HepG2 (cell line): ENCODE measurements at regions not wholly inside any gene's neighbourhood (a gene's known extent, or its start where the extent isn't known, plus 50 kb on each side); places are given as distances from the start of the nearest gene placed in this dataset.

ENCODE experiments used
- ATAC-seq: fragments of 200-7000 bp; cut with Tn5 transposase; 3 replicates; pipeline ENCODE4 v1.9.1; 2020; ENCODE audit warnings: mild to moderate bottlenecking, moderate library complexity
- BruUV-seq: library from RNA; stranded (reverse); fragments of 400-500 nt; replicated peaks from 2 replicates; lab custom pipeline; 2021; lab: Mats Ljungman, UMichigan
- CTCF ChIA-PET: fragments of 300-600 bp; formaldehyde crosslinking; extraction: SDS; loops from one replicate; lab custom pipeline; 2021; ENCODE audit warnings: low total read pairs, inconsistent platforms, low intra/inter-chr PET ratio; lab: Yijun Ruan, JAX
- POLR2A ChIA-PET: fragments of 350-600 bp; sonication (Branson Sonifier 250); formaldehyde crosslinking; loops from one replicate; lab custom pipeline; 2020; ENCODE audit warnings: antibody characterized with exemption, inconsistent platforms; lab: Yijun Ruan, JAX
- DNase-seq: peaks from one replicate; pipeline ENCODE4 v3.0.0-alpha.2; 2015; ENCODE audit warnings: low spot score
- FAIRE-seq: peaks from 3 replicates; lab custom pipeline; 2011; peaks lifted over from hg19 to GRCh38; lab: Jason Lieb, UNC
- H2AFZ ChIP-seq: one replicate; pipeline ENCODE4 v1.6.1; 2011; ENCODE audit warnings: low read length, inconsistent platforms
- H3K27ac ChIP-seq: fragments of 300-600 bp; 3 replicates; pipeline ENCODE4 v1.8.0; 2011; ENCODE audit warnings: mixed run types, mild to moderate bottlenecking, mixed read lengths, low read length, inconsistent platforms; ENCODE audit not compliant: insufficient read depth; ENCODE audit errors: extremely low read length
- H3K27me3 ChIP-seq, 2 experiments: fragments of 200-600 bp in 1 of 2; 2 replicates in 1 of 2; 3 replicates in 1 of 2; pipeline versions ENCODE4 v1.6.0 to v1.8.0; 2011; ENCODE audit warnings: low read length in 2 of 2, mild to moderate bottlenecking in 2 of 2, moderate library complexity in 2 of 2, inconsistent platforms in 1 of 2; ENCODE audit not compliant: insufficient read depth in 2 of 2, control insufficient read depth in 1 of 2
- H3K36me3 ChIP-seq, 2 experiments: fragments of 200-600 bp in 1 of 2; replicated peaks in 1 of 2; 2 replicates in 1 of 2; 3 replicates in 1 of 2; pipeline versions ENCODE4 v1.5.1 to v1.8.0; 2011; ENCODE audit warnings: low read length in 2 of 2, inconsistent platforms in 1 of 2; ENCODE audit not compliant: insufficient read depth in 2 of 2, control insufficient read depth in 1 of 2
- H3K4me1 ChIP-seq: 2 replicates; pipeline ENCODE4 v1.5.1; 2012; ENCODE audit warnings: low read length, inconsistent platforms; ENCODE audit not compliant: insufficient read depth
- H3K4me2 ChIP-seq: 2 replicates; pipeline ENCODE4 v1.6.0; 2011; ENCODE audit warnings: low read depth, low read length, inconsistent platforms
- H3K4me3 ChIP-seq, 3 experiments: fragments of 200-600 bp in 1 of 3; sonication (generic), shearing (Covaris generic) in 1 of 3; replicated peaks in 1 of 3; 2 replicates each; pipeline ENCODE4 v1.5.1; 2011 to 2016; ENCODE audit warnings: low read length in 3 of 3, inconsistent platforms in 2 of 3, low read depth in 2 of 3, mild to moderate bottlenecking in 2 of 3, control low read depth in 1 of 3, mixed read lengths in 1 of 3; ENCODE audit not compliant: insufficient read depth in 1 of 3
- H3K79me2 ChIP-seq: one replicate; pipeline ENCODE4 v1.6.1; 2011; ENCODE audit warnings: low read length, inconsistent platforms; ENCODE audit not compliant: insufficient read depth
- H3K9ac ChIP-seq: 2 replicates; pipeline ENCODE4 v1.6.0; 2011; ENCODE audit warnings: mild to moderate bottlenecking, low read depth, low read length, inconsistent platforms; ENCODE audit not compliant: insufficient read depth
- H3K9me3 ChIP-seq: 2 replicates; pipeline ENCODE4 v1.5.1; 2012; ENCODE audit warnings: mild to moderate bottlenecking, low read length
- H4K20me1 ChIP-seq: 2 replicates; pipeline ENCODE4 v1.6.0; 2011; ENCODE audit warnings: inconsistent platforms, mild to moderate bottlenecking, low read length, moderate library complexity; ENCODE audit not compliant: insufficient read depth
- HNF4A ChIP-seq: sonication (generic); formaldehyde crosslinking; IDR thresholded peaks from 2 replicates; pipeline ENCODE4 v1.4.0; 2020; ENCODE audit warnings: missing genetic modification reagents
- NR2F6 ChIP-seq, 2 experiments: IDR thresholded peaks; 2 replicates each; pipeline ENCODE4 v1.6.1; 2016; ENCODE audit warnings: antibody characterized with exemption in 1 of 2, mild to moderate bottlenecking in 1 of 2
- SRSF4 ChIP-seq: fragments of 200-400 bp; formaldehyde crosslinking; IDR thresholded peaks from one replicate; pipeline ENCODE4 v1.6.1; 2018; ENCODE audit warnings: mild to moderate bottlenecking, low read depth, low read length, moderate library complexity; ENCODE audit not compliant: poor library complexity, severe bottlenecking
- ZNF7 ChIP-seq: IDR thresholded peaks from 2 replicates; pipeline ENCODE4 v1.6.1; 2016; ENCODE audit warnings: missing biosample characterization, missing genetic modification reagents
- WGBS: methylation state at CpG from one replicate; pipeline ENCODE4 v1.1.6; 2017; ENCODE audit warnings: low lambda C conversion rate; 5-methylcytosine and 5-hydroxymethylcytosine counted together
- in situ Hi-C: cut with HindIII; loops from 2 replicates; pipeline ENCODE4 v1.10.0; 2017; ENCODE audit warnings: low pct_unique_long_range_greater_than_20kb; ENCODE audit not compliant: extremely low pct_ligation_motif_present
- intact Hi-C: fragments of 100-400 bp; cut with micrococcal nuclease; formaldehyde crosslinking; loops from one replicate; pipeline ENCODE4 v1.10.0; 2022; ENCODE audit not compliant: unreplicated experiment
- TF ChIP-seq, protein P1 (sequence below): IDR thresholded peaks from 2 replicates; pipeline ENCODE4 v1.6.1; 2016; ENCODE audit warnings: mild to moderate bottlenecking, missing biosample characterization, missing genetic modification reagents

DNA sequence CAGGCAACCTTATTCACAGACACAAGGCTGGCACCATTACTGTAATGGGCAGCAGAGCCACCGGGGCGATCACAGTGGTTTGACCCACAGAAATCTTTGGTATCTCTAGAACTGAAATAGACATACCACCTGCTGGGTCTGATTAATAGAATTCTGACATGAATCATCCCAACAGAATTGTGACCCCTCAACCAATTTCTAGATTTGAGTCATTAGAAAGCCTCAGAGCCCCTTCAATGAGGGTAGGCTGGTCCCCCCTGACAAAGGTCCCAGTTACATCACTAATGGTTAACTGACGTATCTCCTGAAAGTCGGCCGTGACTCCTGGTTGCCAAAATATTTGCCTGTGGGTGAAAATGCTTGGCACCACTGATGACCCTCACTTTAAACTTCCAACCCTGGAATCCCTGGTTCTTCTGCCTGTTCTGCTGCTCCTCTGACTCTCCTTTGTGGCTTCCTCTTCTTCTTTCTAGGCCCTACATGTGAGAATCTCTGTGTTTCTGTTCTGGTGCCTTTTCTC lies 124.9 kb upstream of the ARID1B start:
- no peaks in the 10 kb centered on the region for H3K9me3 ChIP-seq
- H3K27me3 ChIP-seq, result peaks cover 0 to 36% of the 10 kb centered on the region in 2 experiments; a peak in 3 of 5 replicates
- 60% methylated on average over 2 of the region's 5 CpGs for WGBS
- no TSS peak for BruUV-seq
- H3K36me3 ChIP-seq, result no peaks in the 10 kb centered on the region
- no peak overlapping the region for H3K9ac ChIP-seq
- ChIA-PET CTCF (no interaction called here), POLR2A (no interaction called here)
- TF ChIP-seq ZNF7 (CRISPR knock-in tag) (no peak), NR2F6 (IDR thresholded peaks at IDR 0.05) (no peak), NR2F6 (CRISPR knock-in tag; IDR thresholded peaks at IDR 0.05) (no peak)
- ATAC-seq, result no peak
- no peak for FAIRE-seq
- H3K4me2 ChIP-seq, result no peak overlapping the region
- no peak for DNase-seq
- H3K4me3 ChIP-seq, result no peak overlapping the region
- H3K4me1 ChIP-seq, result no peaks in the 10 kb centered on the region
- no peaks in the 10 kb centered on the region for H4K20me1 ChIP-seq
- no peak overlapping the region for H3K27ac ChIP-seq
- in situ Hi-C loops, result loop anchor here (10.0 kb wide), 1 partner anchor 87 kb away; no protein-coding TSS in a partner anchor
- H3K79me2 ChIP-seq, result no peaks in the 10 kb centered on the region
- no peak overlapping the region for H2AFZ ChIP-seq
- intact Hi-C loops, result no loop called here

DNA sequence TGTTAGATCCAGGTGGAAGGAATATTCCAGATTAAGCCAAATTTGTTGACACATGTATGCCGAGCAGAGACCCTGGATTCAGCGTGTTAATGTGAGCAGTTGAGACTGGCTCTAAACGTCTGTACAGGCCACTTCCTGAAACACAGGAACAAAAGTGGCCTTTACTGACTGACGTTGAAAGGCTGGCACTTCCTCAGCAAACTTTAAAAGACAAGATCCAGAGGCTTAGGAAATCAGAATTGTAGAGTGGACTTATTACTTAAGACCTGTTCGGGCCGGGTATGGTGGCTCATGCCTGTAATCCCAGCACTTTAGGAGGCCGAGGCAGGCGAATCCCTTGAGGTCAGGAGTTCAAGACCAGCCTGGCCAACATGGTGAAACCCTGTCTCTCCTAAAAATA lies 125.7 kb upstream of the ARID1B start:
- H3K79me2 ChIP-seq, result no peaks in the 10 kb centered on the region
- no peak overlapping the region for H3K27ac ChIP-seq
- H3K27me3 ChIP-seq, result peaks cover 0 to 36% of the 10 kb centered on the region in 2 experiments; a peak in 4 of 5 replicates
- H4K20me1 ChIP-seq, result no peaks in the 10 kb centered on the region
- DNase-seq (no peak), FAIRE-seq (no peak), ATAC-seq (no peak)
- 28% methylated on average over 8 of the region's 8 CpGs for WGBS
- no peak overlapping the region for H3K4me2 ChIP-seq
- in situ Hi-C loops, result loop anchor here (10.0 kb wide), 1 partner anchor 87 kb away; no protein-coding TSS in a partner anchor
- CTCF ChIA-PET, result no interaction called here
- TF ChIP-seq, protein P1, sequence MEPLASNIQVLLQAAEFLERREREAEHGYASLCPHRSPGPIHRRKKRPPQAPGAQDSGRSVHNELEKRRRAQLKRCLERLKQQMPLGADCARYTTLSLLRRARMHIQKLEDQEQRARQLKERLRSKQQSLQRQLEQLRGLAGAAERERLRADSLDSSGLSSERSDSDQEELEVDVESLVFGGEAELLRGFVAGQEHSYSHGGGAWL (CRISPR knock-in tag), result no peak
- no peak for TF ChIP-seq HNF4A (CRISPR knock-in tag)
- TF ChIP-seq SRSF4, result no peak
- intact Hi-C loops, result no loop called here
- H3K4me1 ChIP-seq, result no peaks in the 10 kb centered on the region
- no TSS peak for BruUV-seq
- H3K4me3 ChIP-seq, result no peak overlapping the region
- POLR2A ChIA-PET, result no interaction called here
- no peaks in the 10 kb centered on the region for H3K9me3 ChIP-seq
- no peak overlapping the region for H3K9ac ChIP-seq
- no peak overlapping the region for H2AFZ ChIP-seq
- no peaks in the 10 kb centered on the region for H3K36me3 ChIP-seq
